ENCODE measurements at regions not wholly inside any gene's neighbourhood (a gene's known extent, or its start where the extent isn't known, plus 50 kb on each side); places are given as distances from the start of the nearest gene placed in this dataset.

GRCh38 chr9:118009614-118010013 is 305.4 kb downstream of the TLR4 start:
- Histone ChIP-seq H2AFZ (ENCODE audit: low read length) (no peak overlapping the region), H3F3A (ENCODE audit: low read depth) (no peaks in the 10 kb centered on the region), H3K4me2 (ENCODE audit: low read depth, low read length, poor library complexity, severe bottlenecking) (no peak overlapping the region), H4K20me1 (ENCODE audit: insufficient read depth, low read length, poor library complexity, severe bottlenecking) (no peaks in the 10 kb centered on the region), H3K9me2 (replicated peaks; ENCODE audit: low read depth, low read length) (no peaks in the 10 kb centered on the region), H3K4me1 (ENCODE audit: insufficient read depth, low read length, poor library complexity, severe bottlenecking) (no peaks in the 10 kb centered on the region), H3K79me2 (ENCODE audit: insufficient read depth, low read length) (no peaks in the 10 kb centered on the region), H3K36me3 (ENCODE audit: insufficient read depth, low read length) (no peaks in the 10 kb centered on the region), H3K9me3 (ENCODE audit: insufficient read depth, low read depth, low read length) (no peaks in the 10 kb centered on the region), H3K9ac (ENCODE audit: low read depth, low read length, poor library complexity, severe bottlenecking) (no peak overlapping the region), H3K4me3 (ENCODE audit: low read length, poor library complexity, severe bottlenecking) (no peak overlapping the region), H3K27me3 (ENCODE audit: insufficient read depth, low read length, poor library complexity, severe bottlenecking) (no peaks in the 10 kb centered on the region)
- TF ChIP-seq, protein P1, sequence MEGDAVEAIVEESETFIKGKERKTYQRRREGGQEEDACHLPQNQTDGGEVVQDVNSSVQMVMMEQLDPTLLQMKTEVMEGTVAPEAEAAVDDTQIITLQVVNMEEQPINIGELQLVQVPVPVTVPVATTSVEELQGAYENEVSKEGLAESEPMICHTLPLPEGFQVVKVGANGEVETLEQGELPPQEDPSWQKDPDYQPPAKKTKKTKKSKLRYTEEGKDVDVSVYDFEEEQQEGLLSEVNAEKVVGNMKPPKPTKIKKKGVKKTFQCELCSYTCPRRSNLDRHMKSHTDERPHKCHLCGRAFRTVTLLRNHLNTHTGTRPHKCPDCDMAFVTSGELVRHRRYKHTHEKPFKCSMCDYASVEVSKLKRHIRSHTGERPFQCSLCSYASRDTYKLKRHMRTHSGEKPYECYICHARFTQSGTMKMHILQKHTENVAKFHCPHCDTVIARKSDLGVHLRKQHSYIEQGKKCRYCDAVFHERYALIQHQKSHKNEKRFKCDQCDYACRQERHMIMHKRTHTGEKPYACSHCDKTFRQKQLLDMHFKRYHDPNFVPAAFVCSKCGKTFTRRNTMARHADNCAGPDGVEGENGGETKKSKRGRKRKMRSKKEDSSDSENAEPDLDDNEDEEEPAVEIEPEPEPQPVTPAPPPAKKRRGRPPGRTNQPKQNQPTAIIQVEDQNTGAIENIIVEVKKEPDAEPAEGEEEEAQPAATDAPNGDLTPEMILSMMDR (conservative IDR thresholded peaks at IDR 0.05; ENCODE audit: low read length), result no peak
- no peak for TF ChIP-seq EZH2phosphoT487 (IDR thresholded peaks at IDR 0.05; ENCODE audit: borderline replicate concordance)

GRCh38 chr9:118017607-118018122 is 313.5 kb downstream of the TLR4 start:
- no peaks in the 10 kb centered on the region for H3F3A ChIP-seq (ENCODE audit: low read depth)
- H3K4me1 ChIP-seq (ENCODE audit: insufficient read depth, low read length, poor library complexity, severe bottlenecking), result no peaks in the 10 kb centered on the region
- H3K27me3 ChIP-seq (ENCODE audit: insufficient read depth, low read length, poor library complexity, severe bottlenecking), result no peaks in the 10 kb centered on the region
- H3K79me2 ChIP-seq (ENCODE audit: insufficient read depth, low read length), result no peaks in the 10 kb centered on the region
- H3K9ac ChIP-seq (ENCODE audit: low read depth, low read length, poor library complexity, severe bottlenecking), result no peak overlapping the region
- H3K4me2 ChIP-seq (ENCODE audit: low read depth, low read length, poor library complexity, severe bottlenecking), result no peak overlapping the region
- no peaks in the 10 kb centered on the region for H4K20me1 ChIP-seq (ENCODE audit: insufficient read depth, low read length, poor library complexity, severe bottlenecking)
- TF ChIP-seq, protein P1 (conservative IDR thresholded peaks at IDR 0.05; ENCODE audit: low read length), result no peak
- no peak for TF ChIP-seq EZH2phosphoT487 (IDR thresholded peaks at IDR 0.05; ENCODE audit: borderline replicate concordance)
- no peaks in the 10 kb centered on the region; the same call in 1 of the 2 replicates for H3K9me3 ChIP-seq (ENCODE audit: insufficient read depth, low read depth, low read length)
- no peaks in the 10 kb centered on the region for H3K36me3 ChIP-seq (ENCODE audit: insufficient read depth, low read length)
- H2AFZ ChIP-seq (ENCODE audit: low read length), result no peak overlapping the region
- H3K9me2 ChIP-seq (replicated peaks; ENCODE audit: low read depth, low read length), result no peaks in the 10 kb centered on the region
- no peak overlapping the region for H3K4me3 ChIP-seq (ENCODE audit: low read length, poor library complexity, severe bottlenecking)

- Histone ChIP-seq H3K9me2 (replicated peaks; ENCODE audit: low read depth, low read length) (no peaks in the 10 kb centered on the region), H3K79me2 (ENCODE audit: insufficient read depth, low read length) (no peaks in the 10 kb centered on the region), H3K4me3 (ENCODE audit: low read length, poor library complexity, severe bottlenecking) (no peak overlapping the region), H3K36me3 (ENCODE audit: insufficient read depth, low read length) (no peaks in the 10 kb centered on the region), H4K20me1 (ENCODE audit: insufficient read depth, low read length, poor library complexity, severe bottlenecking) (no peaks in the 10 kb centered on the region), H3K4me1 (ENCODE audit: insufficient read depth, low read length, poor library complexity, severe bottlenecking) (no peaks in the 10 kb centered on the region), H3K9ac (ENCODE audit: low read depth, low read length, poor library complexity, severe bottlenecking) (no peak overlapping the region), H2AFZ (ENCODE audit: low read length) (no peak overlapping the region), H3K9me3 (ENCODE audit: insufficient read depth, low read depth, low read length) (no peaks in the 10 kb centered on the region), H3K4me2 (ENCODE audit: low read depth, low read length, poor library complexity, severe bottlenecking) (no peak overlapping the region), H3K27me3 (ENCODE audit: insufficient read depth, low read length, poor library complexity, severe bottlenecking) (no peaks in the 10 kb centered on the region), H3F3A (ENCODE audit: low read depth) (no peaks in the 10 kb centered on the region)
- TF ChIP-seq, protein P1 (conservative IDR thresholded peaks at IDR 0.05; ENCODE audit: low read length), result no peak
- no peak for TF ChIP-seq EZH2phosphoT487 (IDR thresholded peaks at IDR 0.05; ENCODE audit: borderline replicate concordance)
Measured at GRCh38 chr9:118023644-118024043, 319.4 kb downstream of the TLR4 start.
